SK-N-MC (cell line): ENCODE measurements at regions not wholly inside any gene's neighbourhood (a gene's known extent, or its start where the extent isn't known, plus 50 kb on each side); places are given as distances from the start of the nearest gene placed in this dataset.

Experiments used
- EZH2 ChIP-seq: fragments of 200-600 bp; sonication (generic); IDR thresholded peaks from one replicate; pipeline ENCODE4 v1.6.1; 2017; ENCODE audit warnings: antibody characterized with exemption
- POLR2AphosphoS5 ChIP-seq: IDR thresholded peaks from 2 replicates; pipeline ENCODE4 v1.6.1; 2012; ENCODE audit warnings: mild to moderate bottlenecking, low read depth, low read length, borderline replicate concordance

DNA sequence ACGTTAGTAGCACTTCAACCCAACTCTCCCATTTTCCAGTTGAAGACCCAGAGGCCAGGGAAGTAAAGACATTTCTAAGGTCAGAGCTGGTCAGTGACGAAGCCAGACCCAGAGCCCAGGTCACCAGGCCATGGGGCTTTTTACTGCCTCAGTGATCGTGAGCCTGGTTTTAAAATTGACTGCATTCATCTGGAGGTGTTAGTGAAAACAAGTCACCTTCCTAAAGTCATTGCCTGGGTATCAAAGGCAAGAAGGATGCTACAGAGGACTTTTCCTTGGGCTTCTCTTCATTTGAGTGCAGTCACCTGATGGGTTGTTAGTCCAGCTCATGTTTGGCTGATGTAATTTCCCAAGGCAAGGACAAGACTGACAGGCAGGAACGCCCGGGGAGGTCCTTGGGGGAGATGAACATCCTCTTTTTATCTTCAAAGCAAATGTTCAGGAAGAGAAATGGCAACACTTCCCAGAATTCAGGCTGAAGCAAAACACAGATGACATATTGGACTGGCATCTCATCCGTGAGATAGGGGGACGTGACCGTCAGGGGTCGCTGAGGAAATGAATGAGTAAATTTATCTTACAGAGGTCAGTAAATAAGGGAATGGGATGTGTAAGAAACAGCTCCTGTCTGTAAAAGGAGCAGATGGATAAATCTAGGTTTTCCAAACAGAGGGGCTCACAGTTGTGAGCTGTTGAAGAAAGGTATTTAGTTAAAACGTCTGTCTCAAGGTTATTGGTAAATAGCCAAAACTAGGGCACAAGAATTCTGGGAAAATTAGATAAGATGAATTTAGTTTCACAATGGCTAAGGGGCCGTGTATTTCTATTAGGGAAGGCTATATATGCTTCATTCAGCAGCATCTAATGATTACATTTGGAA lies 201.2 kb downstream of the OPA1 start:
- no peak for TF ChIP-seq POLR2AphosphoS5
- no peak for TF ChIP-seq EZH2
